ENCODE measurements at regions not wholly inside any gene's neighbourhood (a gene's known extent, or its start where the extent isn't known, plus 50 kb on each side); places are given as distances from the start of the nearest gene placed in this dataset.

DNA sequence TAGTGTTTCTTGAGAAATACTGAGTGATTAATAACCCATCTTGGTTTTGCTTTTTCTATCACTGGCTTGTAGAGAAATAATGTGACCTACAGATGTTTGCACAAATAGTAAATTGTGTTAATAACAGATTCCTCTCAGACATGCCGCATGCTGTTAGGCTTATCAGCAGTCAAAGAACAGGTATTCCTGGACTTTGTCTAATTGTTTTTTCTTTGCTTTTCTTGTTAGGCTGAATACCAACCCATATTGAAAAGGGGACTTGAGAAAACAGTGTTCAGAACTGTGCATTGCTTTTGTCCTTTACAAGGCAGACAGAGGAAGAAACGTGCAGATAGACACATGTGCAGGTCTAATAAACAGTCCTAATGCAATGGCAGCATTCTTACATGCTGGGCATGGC is 51.0 kb upstream of the RARB start:
- no peak overlapping the region for H3K4me3 ChIP-seq (ENCODE audit: low read length)
- DNase-seq (ENCODE audit: low read depth): no peak
- no peaks in the 10 kb centered on the region for H3K4me1 ChIP-seq (ENCODE audit: control insufficient read depth, insufficient read depth, low read length)
- H3K9me3 ChIP-seq (ENCODE audit: control insufficient read depth, low read length): no peaks in the 10 kb centered on the region
- no peak overlapping the region for H3K9ac ChIP-seq (ENCODE audit: low read length)
- no peaks in the 10 kb centered on the region for H3K36me3 ChIP-seq (ENCODE audit: control insufficient read depth, insufficient read depth, low read length, severe bottlenecking)
- H3K27me3 ChIP-seq (replicated peaks; ENCODE audit: control insufficient read depth, insufficient read depth, low read length): peaks cover 81% of the 10 kb centered on the region
